ENCODE measurements at regions not wholly inside any gene's neighbourhood (a gene's known extent, or its start where the extent isn't known, plus 50 kb on each side); places are given as distances from the start of the nearest gene placed in this dataset.

GRCh38 chr12:124668602-124669001, 101.2 kb upstream of the NCOR2 start:
- Histone ChIP-seq H3K27ac (ENCODE audit: low read length) (no peak overlapping the region), H3K9ac (ENCODE audit: low read depth, low read length) (no peak overlapping the region), H4K20me1 (ENCODE audit: insufficient read depth, low read length) (no peaks in the 10 kb centered on the region), H3K4me1 (ENCODE audit: insufficient read depth, low read length) (no peaks in the 10 kb centered on the region), H3K4me3 (ENCODE audit: low read depth in 1 of 2, low read length in 2 of 2) (no peak overlapping the region), H3K27me3 (ENCODE audit: insufficient read depth, low read length, poor library complexity) (no peaks in the 10 kb centered on the region), H3K36me3 (ENCODE audit: insufficient read depth, low read length) (no peaks in the 10 kb centered on the region), H3K4me2 (ENCODE audit: insufficient read depth, low read length) (no peak overlapping the region), H3K9me3 (ENCODE audit: insufficient read depth, low read length, severe bottlenecking) (no peaks in the 10 kb centered on the region), H3K79me2 (ENCODE audit: insufficient read depth, low read length) (no peaks in the 10 kb centered on the region), H2AFZ (ENCODE audit: low read depth, low read length) (no peak overlapping the region)
- DNase-seq (no peak), ATAC-seq (ENCODE audit: insufficient read depth, low read depth) (no peak)
- no peak for TF ChIP-seq CTCF (IDR thresholded peaks at IDR 0.05; ENCODE audit: borderline replicate concordance, extremely low read depth, low read length, poor library complexity, severe bottlenecking)
- no peak for TF ChIP-seq EZH2 (IDR thresholded peaks at IDR 0.05; ENCODE audit: borderline replicate concordance, low read depth, low read length, severe bottlenecking)

- no peak overlapping the region for H2AFZ ChIP-seq (ENCODE audit: low read depth, low read length)
- H3K4me1 ChIP-seq (ENCODE audit: insufficient read depth, low read length) = no peaks in the 10 kb centered on the region
- H3K36me3 ChIP-seq (ENCODE audit: insufficient read depth, low read length) = no peaks in the 10 kb centered on the region
- H3K9me3 ChIP-seq (ENCODE audit: insufficient read depth, low read length, severe bottlenecking) = no peaks in the 10 kb centered on the region
- no peak overlapping the region for H3K4me2 ChIP-seq (ENCODE audit: insufficient read depth, low read length)
- DNase-seq (no peak), ATAC-seq (ENCODE audit: insufficient read depth, low read depth) (no peak)
- no peak overlapping the region for H3K27ac ChIP-seq (ENCODE audit: low read length)
- no peaks in the 10 kb centered on the region for H3K27me3 ChIP-seq (ENCODE audit: insufficient read depth, low read length, poor library complexity)
- no peak overlapping the region for H3K4me3 ChIP-seq (ENCODE audit: low read depth in 1 of 2, low read length in 2 of 2)
- no peaks in the 10 kb centered on the region for H3K79me2 ChIP-seq (ENCODE audit: insufficient read depth, low read length)
- no peak overlapping the region for H3K9ac ChIP-seq (ENCODE audit: low read depth, low read length)
- no peak for TF ChIP-seq CTCF (IDR thresholded peaks at IDR 0.05; ENCODE audit: borderline replicate concordance, extremely low read depth, low read length, poor library complexity, severe bottlenecking)
- no peak for TF ChIP-seq EZH2 (IDR thresholded peaks at IDR 0.05; ENCODE audit: borderline replicate concordance, low read depth, low read length, severe bottlenecking)
- no peaks in the 10 kb centered on the region for H4K20me1 ChIP-seq (ENCODE audit: insufficient read depth, low read length)
Measured at GRCh38 chr12:124667506-124668326, 100.3 kb upstream of the NCOR2 start.

GRCh38 chr12:124666722-124667259, 99.4 kb upstream of the NCOR2 start:
- no peak for DNase-seq
- Histone ChIP-seq H3K4me1 (ENCODE audit: insufficient read depth, low read length) (no peaks in the 10 kb centered on the region), H3K9ac (ENCODE audit: low read depth, low read length) (no peak overlapping the region), H3K27ac (ENCODE audit: low read length) (no peak overlapping the region), H3K4me3 (ENCODE audit: low read depth in 1 of 2, low read length in 2 of 2) (no peak overlapping the region), H3K4me2 (ENCODE audit: insufficient read depth, low read length) (no peak overlapping the region), H4K20me1 (ENCODE audit: insufficient read depth, low read length) (no peaks in the 10 kb centered on the region), H3K79me2 (ENCODE audit: insufficient read depth, low read length) (no peaks in the 10 kb centered on the region), H3K9me3 (ENCODE audit: insufficient read depth, low read length, severe bottlenecking) (no peaks in the 10 kb centered on the region), H3K36me3 (ENCODE audit: insufficient read depth, low read length) (no peaks in the 10 kb centered on the region), H3K27me3 (ENCODE audit: insufficient read depth, low read length, poor library complexity) (no peaks in the 10 kb centered on the region), H2AFZ (ENCODE audit: low read depth, low read length) (no peak overlapping the region)
- ATAC-seq (ENCODE audit: insufficient read depth, low read depth) = no peak
- TF ChIP-seq EZH2 (IDR thresholded peaks at IDR 0.05; ENCODE audit: borderline replicate concordance, low read depth, low read length, severe bottlenecking) = no peak
- no peak for TF ChIP-seq CTCF (IDR thresholded peaks at IDR 0.05; ENCODE audit: borderline replicate concordance, extremely low read depth, low read length, poor library complexity, severe bottlenecking)
